Spinal cord (tissue), 9 donors: ENCODE measurements at regions not wholly inside any gene's neighbourhood (a gene's known extent, or its start where the extent isn't known, plus 50 kb on each side); places are given as distances from the start of the nearest gene placed in this dataset.

Source experiments
- DNase-seq, 6 donors: peaks; one replicate each; pipeline versions ENCODE4 v3.0.0 to v3.0.0-alpha.2; 2013 to 2015; ENCODE audit warnings: low spot score in 6 of 6, low read depth in 4 of 6
- H3K27ac ChIP-seq: one replicate; pipeline ENCODE4 v1.5.1; 2013; ENCODE audit warnings: low read depth, low read length, control low read depth
- H3K27me3 ChIP-seq: one replicate; pipeline ENCODE4 v1.6.1; 2013; ENCODE audit warnings: low read length; ENCODE audit not compliant: control insufficient read depth, insufficient read depth
- H3K36me3 ChIP-seq: one replicate; pipeline ENCODE4 v1.6.1; 2013; ENCODE audit warnings: low read length; ENCODE audit not compliant: control insufficient read depth, insufficient read depth
- H3K4me1 ChIP-seq: one replicate; pipeline ENCODE4 v1.6.1; 2013; ENCODE audit warnings: low read length; ENCODE audit not compliant: control insufficient read depth, insufficient read depth
- H3K4me3 ChIP-seq: one replicate; pipeline ENCODE4 v1.5.1; 2013; ENCODE audit warnings: low read depth, low read length, control low read depth
- H3K9me3 ChIP-seq: one replicate; pipeline ENCODE4 v1.6.1; 2013; ENCODE audit warnings: low read length; ENCODE audit not compliant: control insufficient read depth, insufficient read depth
- WGBS: methylation state at CpG from one replicate; pipeline ENCODE4 v1.1.5; 2013; ENCODE audit warnings: missing lambda C conversion rate; ENCODE audit not compliant: insufficient coverage; 5-methylcytosine and 5-hydroxymethylcytosine counted together
- donor health status: healthy.

GRCh38 chr1:11387829-11388228 lies 91.1 kb upstream of the DISP3 start:
- Histone ChIP-seq H3K9me3 (no peaks in the 10 kb centered on the region), H3K27me3 (no peaks in the 10 kb centered on the region), H3K4me3 (no peak overlapping the region), H3K4me1 (peaks cover 18% of the 10 kb centered on the region), H3K36me3 (no peaks in the 10 kb centered on the region), H3K27ac (no peak overlapping the region)
- no peak for DNase-seq
- 52% methylated on average over 4 of the region's 6 CpGs for WGBS

- Histone ChIP-seq H3K4me1 (peaks cover 18% of the 10 kb centered on the region), H3K36me3 (no peaks in the 10 kb centered on the region), H3K27me3 (no peaks in the 10 kb centered on the region), H3K4me3 (no peak overlapping the region), H3K27ac (no peak overlapping the region), H3K9me3 (no peaks in the 10 kb centered on the region)
- WGBS, result 79% methylated on average over 7 of the region's 9 CpGs
- no peak for DNase-seq
Observed at GRCh38 chr1:11388617-11389016, 90.3 kb upstream of the DISP3 start.

GRCh38 chr1:11391327-11391726 lies 87.6 kb upstream of the DISP3 start:
- H3K4me1 ChIP-seq, result peaks cover 12% of the 10 kb centered on the region
- no peak for DNase-seq
- no peaks in the 10 kb centered on the region for H3K27me3 ChIP-seq
- no peak overlapping the region for H3K27ac ChIP-seq
- H3K4me3 ChIP-seq, result no peak overlapping the region
- H3K36me3 ChIP-seq, result no peaks in the 10 kb centered on the region
- WGBS, result 79% methylated on average over 3 of the region's 7 CpGs
- H3K9me3 ChIP-seq, result no peaks in the 10 kb centered on the region

GRCh38 chr1:11391886-11392285 lies 87.1 kb upstream of the DISP3 start:
- no peak overlapping the region for H3K4me3 ChIP-seq
- peak in 3 of 6 donors; percentile 46 to 89 (median 88) for DNase-seq
- 40% methylated on average over 8 of the region's 8 CpGs for WGBS
- H3K36me3 ChIP-seq, result no peaks in the 10 kb centered on the region
- H3K9me3 ChIP-seq, result no peaks in the 10 kb centered on the region
- peaks cover 13% of the 10 kb centered on the region for H3K4me1 ChIP-seq
- H3K27me3 ChIP-seq, result no peaks in the 10 kb centered on the region
- H3K27ac ChIP-seq, result no peak overlapping the region

GRCh38 chr1:11394592-11395245 lies 84.2 kb upstream of the DISP3 start:
- WGBS, result 81% methylated on average over 8 of the region's 10 CpGs
- Histone ChIP-seq H3K9me3 (no peaks in the 10 kb centered on the region), H3K27me3 (no peaks in the 10 kb centered on the region), H3K4me3 (no peak overlapping the region), H3K27ac (no peak overlapping the region), H3K4me1 (peaks cover 19% of the 10 kb centered on the region), H3K36me3 (no peaks in the 10 kb centered on the region)
- no peak for DNase-seq

- Histone ChIP-seq H3K4me1 (peaks cover 25% of the 10 kb centered on the region), H3K36me3 (no peaks in the 10 kb centered on the region), H3K27ac (no peak overlapping the region), H3K27me3 (no peaks in the 10 kb centered on the region), H3K4me3 (no peak overlapping the region), H3K9me3 (no peaks in the 10 kb centered on the region)
- WGBS, result 72% methylated on average over 9 of the region's 9 CpGs
- DNase-seq, result no peak
Observed at GRCh38 chr1:11395616-11396015, 83.3 kb upstream of the DISP3 start.

- Histone ChIP-seq H3K9me3 (peaks cover 2% of the 10 kb centered on the region), H3K36me3 (no peaks in the 10 kb centered on the region), H3K27ac (no peak overlapping the region), H3K4me1 (peaks cover 16% of the 10 kb centered on the region), H3K27me3 (no peaks in the 10 kb centered on the region), H3K4me3 (no peak overlapping the region)
- WGBS, result 58% methylated on average over 13 of the region's 16 CpGs
- no peak for DNase-seq
Observed at GRCh38 chr1:11397151-11397901, 81.6 kb upstream of the DISP3 start.

- 95% methylated on average over 5 of the region's 6 CpGs for WGBS
- Histone ChIP-seq H3K4me3 (no peak overlapping the region), H3K9me3 (peaks cover 4% of the 10 kb centered on the region), H3K36me3 (no peaks in the 10 kb centered on the region), H3K27ac (no peak overlapping the region), H3K4me1 (peaks cover 16% of the 10 kb centered on the region), H3K27me3 (no peaks in the 10 kb centered on the region)
- no peak for DNase-seq
Observed at GRCh38 chr1:11399250-11399649, 79.7 kb upstream of the DISP3 start.

GRCh38 chr1:11400155-11400554 lies 78.8 kb upstream of the DISP3 start:
- peaks cover 16% of the 10 kb centered on the region for H3K4me1 ChIP-seq
- DNase-seq, result no peak
- no peaks in the 10 kb centered on the region for H3K36me3 ChIP-seq
- peaks cover 4% of the 10 kb centered on the region for H3K9me3 ChIP-seq
- no peak overlapping the region for H3K4me3 ChIP-seq
- WGBS, result 77% methylated on average over 3 of the region's 3 CpGs
- H3K27me3 ChIP-seq, result no peaks in the 10 kb centered on the region
- H3K27ac ChIP-seq, result no peak overlapping the region

- Histone ChIP-seq H3K27ac (no peak overlapping the region), H3K36me3 (no peaks in the 10 kb centered on the region), H3K4me3 (no peak overlapping the region), H3K4me1 (peaks cover 16% of the 10 kb centered on the region), H3K9me3 (peaks cover 4% of the 10 kb centered on the region), H3K27me3 (no peaks in the 10 kb centered on the region)
- no peak for DNase-seq
- 59% methylated on average over 3 of the region's 7 CpGs for WGBS
Observed at GRCh38 chr1:11400567-11400966, 78.4 kb upstream of the DISP3 start.
